ENCODE measurements at regions not wholly inside any gene's neighbourhood (a gene's known extent, or its start where the extent isn't known, plus 50 kb on each side); places are given as distances from the start of the nearest gene placed in this dataset.

- TF ChIP-seq POLR2AphosphoS5 (IDR thresholded peaks at IDR 0.05; ENCODE audit: low read depth, low read length) (no peak), CEBPB (IDR thresholded peaks at IDR 0.05; ENCODE audit: low read depth) (no peak), SIN3A (IDR thresholded peaks at IDR 0.05; ENCODE audit: low read depth) (no peak), FOSL1 (IDR thresholded peaks at IDR 0.05; ENCODE audit: low read depth) (no peak), EZH2phosphoT487 (IDR thresholded peaks at IDR 0.05; ENCODE audit: borderline replicate concordance) (no peak), YY1 (IDR thresholded peaks at IDR 0.05; ENCODE audit: extremely low read depth, insufficient replicate concordance, low read depth, low read length) (no peak), RAD21 (IDR thresholded peaks at IDR 0.05; ENCODE audit: low read depth) (no peak), EGR1 (IDR thresholded peaks at IDR 0.05; ENCODE audit: low read depth) (no peak), EZH2 (IDR thresholded peaks at IDR 0.05) (no peak)
These were observed 903.8 kb upstream of the RBFOX1 start for GRCh38 chr16:6428861-6429260.
